CD4-positive, alpha-beta T cell (primary cell): ENCODE measurements at regions not wholly inside any gene's neighbourhood (a gene's known extent, or its start where the extent isn't known, plus 50 kb on each side); places are given as distances from the start of the nearest gene placed in this dataset.

Experiments used
- ATAC-seq: fragments of 200-7000 bp; cut with Tn5 transposase; one replicate; pipeline ENCODE4 v1.10.0; 2022; ENCODE audit warnings: mild to moderate bottlenecking; ENCODE audit not compliant: poor library complexity
- CTCF ChIA-PET: fragments of 350-600 bp; sonication (Branson Sonifier 250); formaldehyde crosslinking; loops from one replicate; lab custom pipeline; 2021; ENCODE audit warnings: antibody characterized with exemption, inconsistent platforms; lab: Charles Lee
- POLR2A ChIA-PET: fragments of 350-600 bp; sonication (Branson Sonifier 250); formaldehyde crosslinking; loops from one replicate; lab custom pipeline; 2021; ENCODE audit warnings: antibody characterized with exemption, inconsistent platforms; lab: Charles Lee
- DNase-seq, 14 experiments: peaks; one replicate each; pipeline ENCODE4 v3.0.0-alpha.2; 2013 to 2020; ENCODE audit warnings: mixed read lengths in 2 of 14
- H3K27ac ChIP-seq, 2 donors: one replicate each; pipeline versions ENCODE4 v1.5.1 to v1.7.0; 2013; ENCODE audit warnings: low read length in 2 of 2, low read depth in 1 of 2, mild to moderate bottlenecking in 1 of 2
- H3K27me3 ChIP-seq, 2 experiments: 1 replicate in 1 of 2; 2 replicates in 1 of 2; pipeline versions ENCODE4 v1.6.1 to v1.7.0; 2013; ENCODE audit warnings: low read length in 2 of 2, control low read depth in 1 of 2, mild to moderate bottlenecking in 1 of 2, moderate library complexity in 1 of 2; ENCODE audit not compliant: insufficient read depth in 2 of 2, control insufficient read depth in 1 of 2
- H3K36me3 ChIP-seq: one replicate; pipeline ENCODE4 v1.6.1; 2013; ENCODE audit warnings: low read length, control low read depth; ENCODE audit not compliant: insufficient read depth
- H3K4me1 ChIP-seq: one replicate; pipeline ENCODE4 v1.6.1; 2013; ENCODE audit warnings: low read length, control low read depth; ENCODE audit not compliant: insufficient read depth
- H3K4me3 ChIP-seq: one replicate; pipeline ENCODE4 v1.5.1; 2013; ENCODE audit warnings: mild to moderate bottlenecking, low read length, moderate library complexity
- H3K9me3 ChIP-seq, 2 experiments: 1 replicate in 1 of 2; 2 replicates in 1 of 2; pipeline versions ENCODE4 v1.6.1 to v1.7.0; 2013; ENCODE audit warnings: low read length in 2 of 2, mild to moderate bottlenecking in 2 of 2, control low read depth in 1 of 2, moderate library complexity in 1 of 2; ENCODE audit not compliant: control insufficient read depth in 1 of 2, insufficient read depth in 1 of 2
- H3K27ac Mint-ChIP-seq: one replicate; pipeline ENCODE4 v1.8.0; 2020; ENCODE audit warnings: mixed read lengths
- H3K27me3 Mint-ChIP-seq: one replicate; pipeline ENCODE4 v1.8.0; 2021; ENCODE audit warnings: mixed read lengths
- H3K36me3 Mint-ChIP-seq: one replicate; pipeline ENCODE4 v1.8.0; 2021; ENCODE audit warnings: low read depth, mixed read lengths
- H3K4me1 Mint-ChIP-seq: one replicate; pipeline ENCODE4 v1.8.0; 2021; ENCODE audit warnings: low read depth, mixed read lengths
- H3K4me3 Mint-ChIP-seq: one replicate; pipeline ENCODE4 v1.8.0; 2020; ENCODE audit warnings: mild to moderate bottlenecking, mixed read lengths
- H3K9me3 Mint-ChIP-seq: one replicate; pipeline ENCODE4 v1.8.0; 2020; ENCODE audit warnings: mixed read lengths
- CTCF ChIP-seq: fragments of 200-600 bp; IDR thresholded peaks from one replicate; pipeline ENCODE4 v1.8.0; 2022; ENCODE audit warnings: antibody characterized with exemption, mild to moderate bottlenecking
- intact Hi-C, 2 experiments: fragments of 100-400 bp; cut with DNase I in 1 of 2; cut with micrococcal nuclease in 1 of 2; formaldehyde crosslinking; loops; one replicate each; pipeline versions ENCODE4 v1.15.1 to v1.9.0; 2023 to 2025; cut with DNase I, micrococcal nuclease

DNA sequence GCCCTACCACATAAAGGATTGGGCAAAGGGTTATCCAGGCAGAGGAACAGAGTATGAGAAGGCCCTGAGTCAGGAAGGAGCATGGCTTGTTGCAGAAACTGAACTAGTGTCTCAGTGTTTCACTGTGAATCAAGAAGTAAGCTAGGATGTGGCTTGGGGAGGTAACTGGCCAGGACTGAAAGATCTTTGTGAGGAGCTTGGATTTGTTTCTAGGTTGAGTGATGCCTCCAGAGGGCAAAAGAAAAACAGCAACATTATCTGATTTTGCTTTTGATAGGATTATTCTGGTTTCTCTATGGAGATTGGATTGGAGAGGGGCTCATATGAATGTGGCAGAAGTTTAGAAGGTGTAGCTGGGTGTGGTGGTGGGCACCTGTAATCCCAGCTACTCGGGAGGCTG, 137.9 kb upstream of the HDAC9 start:
- Mint-ChIP-seq H3K27ac (no peak overlapping the region), H3K36me3 (no peaks in the 10 kb centered on the region)
- H3K27ac ChIP-seq, result no peak overlapping the region

DNA sequence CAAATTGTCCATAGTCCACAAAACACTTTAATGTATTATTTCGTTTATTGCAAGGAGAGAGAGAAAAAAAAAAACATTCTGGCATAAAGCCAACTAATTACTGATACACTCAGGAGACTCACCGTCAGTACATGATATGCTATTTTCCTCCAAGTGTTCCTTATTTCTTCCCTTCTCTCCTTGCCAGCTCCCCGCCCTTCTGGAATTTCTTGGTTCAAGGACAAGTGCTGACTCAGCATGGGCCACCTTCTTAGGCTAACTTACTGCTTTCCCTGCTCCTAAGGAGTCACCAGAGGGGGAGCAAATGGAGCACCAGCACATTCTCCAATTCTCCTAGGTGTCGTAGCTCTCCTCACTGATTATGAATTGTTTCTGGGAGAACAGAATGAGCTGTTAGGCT, 133.8 kb upstream of the HDAC9 start:
- TF ChIP-seq CTCF, result no peak
- intact Hi-C loops, result no loop called here

More for the DNA sequence above, 137.9 kb upstream of the HDAC9 start:
- Mint-ChIP-seq H3K4me1 (peaks cover 5% of the 10 kb centered on the region), H3K9me3 (no peaks in the 10 kb centered on the region), H3K4me3 (no peak overlapping the region), H3K27me3 (no peaks in the 10 kb centered on the region)
- Histone ChIP-seq H3K9me3 (no peaks in the 10 kb centered on the region), H3K4me1 (no peaks in the 10 kb centered on the region), H3K27me3 (no peaks in the 10 kb centered on the region), H3K36me3 (no peaks in the 10 kb centered on the region), H3K4me3 (no peak overlapping the region)
- CTCF ChIA-PET, result no interaction called here
- DNase-seq (no peak), ATAC-seq (no peak)
- POLR2A ChIA-PET, result no interaction called here
- intact Hi-C loops, result loop anchor here (5.0 to 10.0 kb wide), 2 partner anchors 1305 to 1307 kb away; no protein-coding TSS in a partner anchor
- no peak for TF ChIP-seq CTCF

GRCh38 chr7:18363751-18364380, 131.7 kb upstream of the HDAC9 start:
- Mint-ChIP-seq H3K27me3 (no peaks in the 10 kb centered on the region), H3K4me3 (no peak overlapping the region), H3K9me3 (no peaks in the 10 kb centered on the region), H3K27ac (no peak overlapping the region), H3K4me1 (no peaks in the 10 kb centered on the region), H3K36me3 (no peaks in the 10 kb centered on the region)
- ChIA-PET POLR2A (no interaction called here), CTCF (interaction anchor here (0.8 kb wide), 1 partner anchor 11 kb away, joined by 3 read pairs; no protein-coding TSS in a partner anchor)
- Histone ChIP-seq H3K4me3 (no peak overlapping the region), H3K27ac (no peak overlapping the region), H3K36me3 (no peaks in the 10 kb centered on the region), H3K4me1 (no peaks in the 10 kb centered on the region), H3K27me3 (no peaks in the 10 kb centered on the region), H3K9me3 (no peaks in the 10 kb centered on the region)
- DNase-seq, result no peak
- TF ChIP-seq CTCF, result no peak
- intact Hi-C loops, result no loop called here
- no peak for ATAC-seq

More for the DNA sequence above, 133.8 kb upstream of the HDAC9 start:
- Histone ChIP-seq H3K27ac (no peak overlapping the region), H3K27me3 (no peaks in the 10 kb centered on the region), H3K4me1 (no peaks in the 10 kb centered on the region), H3K36me3 (no peaks in the 10 kb centered on the region), H3K9me3 (no peaks in the 10 kb centered on the region), H3K4me3 (no peak overlapping the region)
- ATAC-seq, result no peak
- H3K27me3 Mint-ChIP-seq, result no peaks in the 10 kb centered on the region
- POLR2A ChIA-PET, result no interaction called here
- no peak overlapping the region for H3K27ac Mint-ChIP-seq
- DNase-seq, result no peak
- CTCF ChIA-PET, result no interaction called here
- H3K4me3 Mint-ChIP-seq, result no peak overlapping the region
- no peaks in the 10 kb centered on the region for H3K4me1 Mint-ChIP-seq
- no peaks in the 10 kb centered on the region for H3K36me3 Mint-ChIP-seq
- H3K9me3 Mint-ChIP-seq, result no peaks in the 10 kb centered on the region
